ENCODE measurements at regions not wholly inside any gene's neighbourhood (a gene's known extent, or its start where the extent isn't known, plus 50 kb on each side); places are given as distances from the start of the nearest gene placed in this dataset.

DNA sequence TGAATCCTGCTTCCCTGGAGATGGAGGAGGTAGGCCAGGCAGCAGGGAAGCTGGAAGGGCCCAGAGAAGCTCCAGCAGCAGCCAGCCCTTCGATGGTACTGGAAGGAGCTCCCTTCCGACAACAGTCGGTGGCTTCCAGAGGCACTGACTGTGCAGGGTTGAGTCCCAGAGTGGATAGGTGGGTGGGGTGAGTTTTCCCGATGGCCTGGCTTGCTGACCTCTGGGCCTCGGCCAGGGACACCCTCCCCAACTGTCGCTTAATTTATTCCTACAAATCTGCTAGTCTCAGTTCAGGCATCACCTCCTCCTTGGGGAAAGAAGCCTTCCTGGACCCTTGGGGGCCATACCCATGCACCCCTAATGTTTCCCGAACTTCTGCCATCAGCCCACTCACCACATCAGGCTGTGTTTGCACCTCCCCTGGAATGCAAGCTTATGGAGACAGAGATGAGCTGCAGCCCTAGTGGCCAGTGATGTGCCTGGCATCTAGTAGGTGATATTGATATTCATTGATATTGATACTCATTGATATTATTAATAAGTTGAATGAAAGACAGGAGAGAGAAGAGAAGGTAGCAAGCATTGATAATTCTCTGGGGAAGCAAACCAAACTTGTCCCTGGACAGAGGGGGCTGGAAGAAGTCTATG is 104.6 kb upstream of the BOD1 start:
- no peak for DNase-seq (ENCODE audit: low read depth in 2 of 2)
- H3K4me3 ChIP-seq (replicated peaks in 1 of 2; ENCODE audit: low read depth in 2 of 2, low read length in 2 of 2): no peak overlapping the region
- TF ChIP-seq CTCF (IDR thresholded peaks at IDR 0.05; ENCODE audit: low read depth, low read length): peak; percentile 2

GRCh38 chr5:173721601-173722232 is 105.3 kb upstream of the BOD1 start:
- TF ChIP-seq CTCF (IDR thresholded peaks at IDR 0.05; ENCODE audit: low read depth, low read length): no peak
- no peak for DNase-seq (ENCODE audit: low read depth in 2 of 2)
- no peak overlapping the region for H3K4me3 ChIP-seq (replicated peaks in 1 of 2; ENCODE audit: low read depth in 2 of 2, low read length in 2 of 2)

DNA sequence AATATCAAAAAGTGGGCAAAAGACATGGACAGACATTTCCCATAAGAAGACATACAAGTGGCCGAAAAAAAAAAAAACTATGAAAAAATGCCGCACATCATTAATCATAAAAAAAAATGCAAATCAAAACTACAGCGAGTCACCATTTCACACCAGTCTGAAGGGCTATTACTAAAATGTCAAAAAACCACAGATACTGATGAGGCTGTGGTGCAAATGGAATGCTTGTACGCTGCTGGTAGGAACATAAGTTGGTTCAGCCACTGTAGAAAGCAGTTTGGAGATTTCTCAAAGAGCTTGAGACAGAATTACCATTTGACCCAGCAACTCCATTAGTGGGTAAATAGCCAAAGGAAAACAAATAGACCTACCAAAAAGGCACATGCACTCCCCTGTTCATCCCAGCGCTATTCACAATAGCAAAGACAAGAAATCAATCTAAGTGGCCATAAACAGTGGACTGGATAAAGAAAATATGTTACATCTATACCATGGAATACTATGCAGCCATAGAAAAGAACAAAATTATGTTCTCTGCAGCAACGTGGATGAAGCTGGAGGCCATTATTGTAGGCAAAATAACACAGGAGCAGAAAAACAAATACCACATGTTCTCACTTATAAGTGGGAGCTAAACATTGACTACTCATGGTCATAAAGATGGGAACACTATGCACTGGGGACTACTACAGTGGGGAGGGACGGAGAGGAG is 110.6 kb upstream of the BOD1 start:
- no peak overlapping the region for H3K4me3 ChIP-seq (replicated peaks in 1 of 2; ENCODE audit: low read depth in 2 of 2, low read length in 2 of 2)
- TF ChIP-seq CTCF (IDR thresholded peaks at IDR 0.05; ENCODE audit: low read depth, low read length): no peak
- DNase-seq (ENCODE audit: low read depth in 2 of 2): peak; percentile 22 to 33

DNA sequence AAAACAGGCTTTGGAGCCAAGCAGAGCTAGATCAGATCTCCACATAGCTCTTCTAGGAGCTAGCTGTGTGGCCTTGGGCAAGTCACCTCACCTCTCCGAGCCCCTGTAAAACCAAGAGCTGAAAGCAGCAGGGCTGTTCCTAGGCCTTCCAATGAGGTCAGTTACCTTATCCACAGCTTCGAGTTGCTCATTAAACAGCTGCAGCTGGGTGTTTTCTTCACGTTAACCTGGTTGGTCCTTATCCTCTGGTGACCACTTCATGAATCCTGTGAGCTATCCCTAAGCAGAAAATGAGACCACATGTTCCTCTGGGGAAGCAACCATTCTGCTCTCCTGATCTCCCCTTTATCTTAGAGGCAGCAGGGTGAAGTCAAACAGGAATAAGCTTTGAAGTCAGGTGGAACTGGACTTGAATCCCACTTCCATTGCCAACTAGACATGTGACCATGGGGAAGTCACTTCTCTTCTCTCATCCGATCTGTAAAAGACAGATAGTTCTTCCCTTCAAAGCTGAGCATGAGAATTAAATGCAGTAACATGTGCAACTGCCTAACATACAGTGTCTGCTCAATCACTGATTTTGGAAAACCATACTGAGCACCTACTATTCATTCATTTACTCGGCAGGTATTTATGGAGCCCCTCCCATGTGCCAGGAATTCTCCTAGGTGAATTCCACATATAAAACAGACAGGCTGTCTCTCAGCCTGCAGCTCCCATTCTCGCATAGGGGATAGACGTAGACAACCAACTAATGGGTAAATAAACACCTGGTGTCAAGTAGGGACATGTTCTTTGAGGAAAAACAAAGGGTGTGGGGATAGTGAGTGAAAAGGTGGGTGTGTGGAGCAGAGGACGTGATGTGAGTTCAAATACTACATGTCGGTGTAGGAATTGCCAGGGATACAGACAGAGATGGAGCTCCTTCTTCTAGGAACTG is 111.7 kb upstream of the BOD1 start:
- DNase-seq (ENCODE audit: low read depth in 2 of 2): no peak
- H3K4me3 ChIP-seq (replicated peaks in 1 of 2; ENCODE audit: low read depth in 2 of 2, low read length in 2 of 2): no peak overlapping the region
- no peak for TF ChIP-seq CTCF (IDR thresholded peaks at IDR 0.05; ENCODE audit: low read depth, low read length)

GRCh38 chr5:173729079-173729765 is 112.8 kb upstream of the BOD1 start:
- no peak for TF ChIP-seq CTCF (IDR thresholded peaks at IDR 0.05; ENCODE audit: low read depth, low read length)
- no peak overlapping the region for H3K4me3 ChIP-seq (replicated peaks in 1 of 2; ENCODE audit: low read depth in 2 of 2, low read length in 2 of 2)
- DNase-seq (ENCODE audit: low read depth in 2 of 2): no peak
